Endothelial cell of umbilical vein (primary cell): ENCODE measurements at regions not wholly inside any gene's neighbourhood (a gene's known extent, or its start where the extent isn't known, plus 50 kb on each side); places are given as distances from the start of the nearest gene placed in this dataset.

ENCODE experiments used
- BruUV-seq: library from RNA; stranded (reverse); fragments of 400-500 nt; replicated peaks from 2 replicates; lab custom pipeline; 2021; lab: Mats Ljungman, UMichigan
- CTCF ChIA-PET: fragments of 300-600, 350-600 bp; sonication (Branson Sonifier 250); formaldehyde crosslinking; loops from one replicate; lab custom pipeline; 2021; ENCODE audit warnings: antibody characterized with exemption, inconsistent platforms; lab: Charles Lee
- POLR2A ChIA-PET: fragments of 300-600, 350-600 bp; sonication (Branson Sonifier 250); formaldehyde crosslinking; loops from one replicate; lab custom pipeline; 2021; ENCODE audit warnings: antibody characterized with exemption, inconsistent platforms; lab: Charles Lee
- DNase-seq: peaks from one replicate; pipeline ENCODE4 v3.0.0-alpha.2; 2011; ENCODE audit warnings: low read depth, low spot score
- FAIRE-seq: peaks from 2 replicates; lab custom pipeline; 2011; peaks lifted over from hg19 to GRCh38; lab: Jason Lieb, UNC
- H2AFZ ChIP-seq: 2 replicates; pipeline ENCODE4 v1.6.0; 2012; ENCODE audit warnings: low read depth, low read length, control low read depth, inconsistent platforms
- H3K27ac ChIP-seq: 2 replicates; pipeline ENCODE4 v1.5.1; 2011; ENCODE audit warnings: low read depth, mild to moderate bottlenecking, control low read depth, low read length, moderate library complexity; ENCODE audit not compliant: insufficient read depth
- H3K27me3 ChIP-seq, 2 experiments: 2 replicates each; pipeline versions ENCODE4 v1.6.0 to v1.6.1; 2011; ENCODE audit warnings: low read length in 2 of 2, mixed read lengths in 1 of 2; ENCODE audit not compliant: control insufficient read depth in 2 of 2, insufficient read depth in 2 of 2
- H3K36me3 ChIP-seq, 2 experiments: 2 replicates in 1 of 2; 3 replicates in 1 of 2; pipeline ENCODE4 v1.5.1; 2011; ENCODE audit warnings: low read length in 2 of 2, mild to moderate bottlenecking in 1 of 2, moderate library complexity in 1 of 2; ENCODE audit not compliant: control insufficient read depth in 2 of 2, insufficient read depth in 2 of 2; ENCODE audit errors: extremely low read depth in 1 of 2
- H3K4me1 ChIP-seq: 3 replicates; pipeline ENCODE4 v1.5.1; 2011; ENCODE audit warnings: mild to moderate bottlenecking, low read length; ENCODE audit not compliant: control insufficient read depth, insufficient read depth; ENCODE audit errors: extremely low read depth
- H3K4me2 ChIP-seq: 2 replicates; pipeline ENCODE4 v1.6.1; 2011; ENCODE audit warnings: low read length, control low read depth, mixed read lengths; ENCODE audit not compliant: insufficient read depth
- H3K4me3 ChIP-seq, 3 experiments: fragments of 200-600 bp in 1 of 3; sonication (generic), shearing (Covaris generic) in 1 of 3; replicated peaks in 1 of 3; 2 replicates each; pipeline ENCODE4 v1.5.1; 2011 to 2016; ENCODE audit warnings: control low read depth in 3 of 3, low read length in 3 of 3, mild to moderate bottlenecking in 2 of 3, inconsistent platforms in 1 of 3, low read depth in 1 of 3, moderate library complexity in 1 of 3; ENCODE audit not compliant: insufficient read depth in 1 of 3
- H3K79me2 ChIP-seq: 2 replicates; pipeline ENCODE4 v1.6.0; 2012; ENCODE audit warnings: low read length, inconsistent platforms; ENCODE audit not compliant: control insufficient read depth, insufficient read depth
- H3K9ac ChIP-seq: replicated peaks from 2 replicates; pipeline ENCODE3; 2011; ENCODE audit warnings: low read length, control low read depth; ENCODE audit not compliant: insufficient read depth; ENCODE audit errors: extremely low read depth
- H3K9me1 ChIP-seq: replicated peaks from 3 replicates; pipeline ENCODE4 v1.6.0; 2011; ENCODE audit warnings: mild to moderate bottlenecking, low read length; ENCODE audit not compliant: control insufficient read depth, insufficient read depth; ENCODE audit errors: extremely low read depth
- H3K9me3 ChIP-seq: replicated peaks from 2 replicates; pipeline ENCODE4 v1.5.1; 2012; ENCODE audit warnings: low read length, inconsistent platforms; ENCODE audit not compliant: control insufficient read depth, insufficient read depth
- H4K20me1 ChIP-seq: replicated peaks from 2 replicates; pipeline ENCODE3; 2011; ENCODE audit warnings: mild to moderate bottlenecking, low read length; ENCODE audit not compliant: control insufficient read depth, insufficient read depth; ENCODE audit errors: extremely low read depth
- CTCF ChIP-seq, 2 donors: IDR thresholded peaks; 1 replicate in 1 of 2; 2 replicates in 1 of 2; pipeline ENCODE4 v1.5.1; 2011; ENCODE audit warnings: low read length in 2 of 2, mild to moderate bottlenecking in 2 of 2, moderate library complexity in 2 of 2, control low read depth in 1 of 2, inconsistent platforms in 1 of 2, low read depth in 1 of 2; ENCODE audit not compliant: insufficient read depth in 1 of 2; ENCODE audit errors: extremely low read depth in 1 of 2
- EZH2 ChIP-seq: IDR thresholded peaks from 2 replicates; pipeline ENCODE4 v1.6.1; 2012; ENCODE audit warnings: borderline replicate concordance, low read depth, mild to moderate bottlenecking, moderate library complexity, low read length, inconsistent platforms; ENCODE audit not compliant: severe bottlenecking
- FOS ChIP-seq: IDR thresholded peaks from 2 replicates; pipeline ENCODE4 v1.6.1; 2011; ENCODE audit warnings: mild to moderate bottlenecking, low read length, moderate library complexity, borderline replicate concordance; ENCODE audit not compliant: insufficient read depth
- GATA2 ChIP-seq: IDR thresholded peaks from 2 replicates; pipeline ENCODE4 v1.7.0; 2011; ENCODE audit warnings: low read depth, mild to moderate bottlenecking, moderate library complexity, mixed read lengths, low read length; ENCODE audit not compliant: insufficient read length, insufficient read depth
- JUN ChIP-seq: IDR thresholded peaks from 2 replicates; pipeline ENCODE4 v1.6.1; 2011; ENCODE audit warnings: borderline replicate concordance, low read depth; ENCODE audit not compliant: insufficient read length, insufficient read depth
- MAX ChIP-seq: IDR thresholded peaks from 2 replicates; pipeline ENCODE4 v1.6.1; 2011; ENCODE audit not compliant: insufficient read depth, insufficient read length
- MYC ChIP-seq: IDR thresholded peaks from one replicate; pipeline ENCODE4 v1.6.1; 2011; ENCODE audit warnings: mild to moderate bottlenecking, low read depth, low read length
- POLR2A ChIP-seq: IDR thresholded peaks from 2 replicates; pipeline ENCODE4 v1.6.1; 2012; ENCODE audit warnings: low read depth, mild to moderate bottlenecking, control low read depth, low read length
- POLR2AphosphoS5 ChIP-seq: IDR thresholded peaks from 2 replicates; pipeline ENCODE4 v1.6.1; 2012; ENCODE audit warnings: low read depth, mild to moderate bottlenecking, control low read depth, low read length, moderate library complexity; ENCODE audit not compliant: insufficient read depth
- dilution Hi-C: fragments of 300-500 bp; cut with MboI; formaldehyde crosslinking; loops from one replicate; pipeline ENCODE4 v1.15.0; 2019; ENCODE audit warnings: low sequenced_read_pairs; ENCODE audit not compliant: extremely low pct_ligation_motif_present
- intact Hi-C: fragments of 100-400 bp; cut with micrococcal nuclease; formaldehyde crosslinking; loops from one replicate; pipeline ENCODE4 v1.10.0; 2022

GRCh38 chr11:12623869-12624268, 50.4 kb upstream of the TEAD1 start:
- TF ChIP-seq GATA2 (no peak), MYC (no peak), POLR2A (no peak), FOS (no peak), EZH2 (no peak), POLR2AphosphoS5 (no peak), JUN (no peak), CTCF (IDR thresholded peaks at IDR 0.05; ENCODE audit: extremely low read depth in 1 of 2, insufficient read depth in 1 of 2, low read depth in 1 of 2, low read length in 2 of 2) (no peak), MAX (no peak)
- ChIA-PET CTCF (no interaction called here), POLR2A (no interaction called here)

More at GRCh38 chr11:12623869-12624268, 50.4 kb upstream of the TEAD1 start:
- Histone ChIP-seq H3K9ac (no peak overlapping the region), H3K4me2 (no peak overlapping the region), H4K20me1 (no peaks in the 10 kb centered on the region), H3K9me1 (no peaks in the 10 kb centered on the region), H2AFZ (no peak overlapping the region), H3K4me3 (no peak overlapping the region), H3K9me3 (no peaks in the 10 kb centered on the region), H3K79me2 (no peaks in the 10 kb centered on the region), H3K27ac (no peak overlapping the region), H3K4me1 (no peaks in the 10 kb centered on the region), H3K36me3 (no peaks in the 10 kb centered on the region), H3K27me3 (no peaks in the 10 kb centered on the region)
- intact Hi-C loops (no loop called here), dilution Hi-C loops (no loop called here)
- FAIRE-seq (no peak), DNase-seq (no peak)
- no TSS peak for BruUV-seq
